Stimulated activated naive CD4-positive, alpha-beta T cell treated with Interleukin-2 at 50 U/mL for 16 hours (primary cell): ENCODE measurements at regions not wholly inside any gene's neighbourhood (a gene's known extent, or its start where the extent isn't known, plus 50 kb on each side); places are given as distances from the start of the nearest gene placed in this dataset.

Source experiments
- DNase-seq: peaks from one replicate; lab custom pipeline; 2025; lab: John Stamatoyannopoulos, UW

- no peak for DNase-seq
Observed at GRCh38 chr3:111352585-111352984, 189.4 kb upstream of the CD96 start.

DNA sequence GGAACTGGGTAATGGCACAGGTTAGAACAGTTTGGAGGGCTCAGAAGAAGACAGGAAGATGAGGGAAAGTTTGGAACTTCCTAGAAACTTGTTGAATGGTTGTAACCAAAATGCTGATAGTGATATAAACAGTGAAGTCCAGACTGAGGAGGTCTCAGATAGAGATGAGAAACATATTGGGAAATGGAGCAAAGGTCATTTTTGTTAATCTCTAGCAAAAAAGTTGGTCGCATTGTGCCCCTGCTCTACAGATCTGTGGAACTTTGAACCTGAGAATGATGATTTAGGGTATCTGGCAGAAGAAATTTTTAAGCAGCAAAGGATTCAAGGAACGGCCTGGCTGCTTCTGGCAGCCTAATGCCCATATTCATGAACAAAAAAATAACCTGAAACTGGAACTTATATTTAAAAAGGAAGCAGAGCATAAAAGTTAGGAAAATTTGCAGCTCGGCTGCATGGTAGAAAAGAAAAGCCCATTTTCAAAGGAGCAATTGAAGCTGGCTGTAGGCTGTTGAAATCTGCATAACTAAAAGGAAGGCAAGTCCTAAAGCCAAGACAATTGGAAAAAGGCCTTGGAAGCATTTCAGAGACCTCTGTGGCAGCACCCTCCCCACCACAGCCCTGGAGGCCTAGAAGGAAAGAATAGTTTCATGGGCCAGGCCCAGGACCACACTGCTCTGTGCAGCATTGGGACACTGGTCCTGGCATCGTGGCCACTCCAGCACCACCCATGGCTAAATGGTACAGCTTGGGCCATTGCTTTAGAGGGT lies 182.6 kb upstream of the CD96 start:
- DNase-seq, result no peak

DNA sequence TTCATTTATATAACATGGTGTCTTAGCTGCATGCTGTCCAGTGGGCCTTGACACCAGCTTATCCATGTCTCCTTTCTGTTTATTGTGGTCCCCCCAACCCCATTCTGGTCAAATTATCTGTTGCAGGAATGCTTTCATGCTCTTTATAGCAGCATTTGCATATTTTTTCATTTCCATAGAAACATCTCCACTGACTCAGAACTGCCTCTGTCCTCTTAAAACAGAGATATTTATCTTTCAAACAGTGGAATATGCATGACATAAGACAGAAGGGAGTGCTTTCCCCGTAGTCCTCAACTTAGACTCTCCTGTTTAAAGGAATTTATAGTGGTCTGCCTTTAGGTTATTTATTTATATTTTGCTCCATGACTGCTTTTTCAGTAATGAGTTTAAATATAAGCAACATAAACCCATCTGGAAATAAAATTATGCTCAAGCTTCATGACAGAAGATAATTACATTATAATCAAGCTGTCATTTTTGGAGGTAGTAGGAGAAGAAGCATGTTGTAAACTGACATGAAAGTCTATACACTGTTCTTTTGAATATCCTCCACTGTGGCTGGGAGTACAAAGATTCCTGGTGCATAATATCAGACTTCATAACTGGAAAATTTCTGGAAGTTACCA lies 179.5 kb upstream of the CD96 start:
- DNase-seq, result no peak

- DNase-seq, result no peak
Observed at GRCh38 chr3:111366515-111366914, 175.5 kb upstream of the CD96 start.

DNA sequence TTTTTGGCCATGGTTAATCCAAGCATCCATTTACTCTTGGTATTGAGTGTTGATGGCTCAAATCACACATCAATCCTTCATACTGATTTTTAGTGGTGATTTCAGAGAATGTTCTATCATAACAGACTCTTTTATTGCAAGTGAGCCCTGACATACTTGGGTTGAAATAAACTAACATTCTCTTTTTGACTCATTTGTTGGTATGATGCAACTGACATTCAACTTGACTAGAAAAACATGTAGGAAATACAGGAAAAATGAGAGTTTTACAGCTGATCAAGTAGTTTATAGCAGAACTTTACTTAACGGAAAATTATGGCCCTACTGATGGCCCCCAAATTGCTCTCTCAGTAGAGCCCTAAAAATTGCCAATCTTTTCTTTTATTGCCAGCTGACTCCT lies 173.9 kb upstream of the CD96 start:
- no peak for DNase-seq

GRCh38 chr3:111369958-111370357 lies 172.0 kb upstream of the CD96 start:
- DNase-seq, result no peak

GRCh38 chr3:111373239-111373638 lies 168.8 kb upstream of the CD96 start:
- DNase-seq, result no peak

- no peak for DNase-seq
Observed at GRCh38 chr3:111373861-111374260, 168.1 kb upstream of the CD96 start.

GRCh38 chr3:111385971-111386495 lies 156.0 kb upstream of the CD96 start:
- no peak for DNase-seq

DNA sequence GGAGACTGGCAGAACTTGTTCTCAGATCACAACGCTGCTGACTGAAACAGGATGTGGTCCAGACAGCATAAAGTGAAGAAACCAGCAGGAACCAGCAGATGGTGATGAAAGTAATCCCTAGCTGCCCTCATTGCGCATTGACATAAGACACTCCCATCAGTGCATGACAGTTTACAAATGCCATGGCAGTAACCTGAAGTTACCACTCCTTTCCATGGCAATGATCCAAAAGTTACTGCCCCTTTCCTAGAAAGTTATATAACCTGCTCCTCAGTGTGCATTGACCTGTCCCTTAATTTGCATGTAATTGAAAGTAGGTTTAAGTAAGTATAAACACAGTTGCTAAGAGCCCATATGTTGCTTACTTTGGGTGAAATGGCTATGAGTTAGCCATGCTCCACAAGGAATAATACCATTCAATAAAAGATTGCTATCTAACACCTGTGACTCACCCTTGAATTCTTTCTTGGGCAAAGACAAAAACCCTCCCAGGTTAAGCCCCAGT lies 149.1 kb upstream of the CD96 start:
- no peak for DNase-seq

DNA sequence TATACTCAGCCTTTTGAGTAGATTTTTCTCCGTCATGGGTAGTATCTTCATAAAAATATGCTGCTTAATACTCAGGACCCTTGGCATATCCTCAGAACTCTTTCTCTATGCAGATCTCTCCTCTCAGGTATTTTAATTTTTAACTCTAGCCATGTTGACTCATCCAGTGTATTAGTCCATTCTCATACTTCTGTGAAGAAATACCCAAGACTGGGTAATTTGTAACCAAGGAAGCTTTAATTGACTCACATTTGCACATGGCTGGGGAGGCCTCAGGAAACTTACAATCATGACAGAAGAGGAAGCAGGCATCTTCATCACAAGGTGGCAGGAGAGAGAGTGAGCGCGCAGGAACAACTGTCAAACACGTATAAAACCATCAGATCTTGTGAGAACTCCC lies 129.3 kb upstream of the CD96 start:
- no peak for DNase-seq

GRCh38 chr3:111414531-111414930 lies 127.5 kb upstream of the CD96 start:
- no peak for DNase-seq

DNA sequence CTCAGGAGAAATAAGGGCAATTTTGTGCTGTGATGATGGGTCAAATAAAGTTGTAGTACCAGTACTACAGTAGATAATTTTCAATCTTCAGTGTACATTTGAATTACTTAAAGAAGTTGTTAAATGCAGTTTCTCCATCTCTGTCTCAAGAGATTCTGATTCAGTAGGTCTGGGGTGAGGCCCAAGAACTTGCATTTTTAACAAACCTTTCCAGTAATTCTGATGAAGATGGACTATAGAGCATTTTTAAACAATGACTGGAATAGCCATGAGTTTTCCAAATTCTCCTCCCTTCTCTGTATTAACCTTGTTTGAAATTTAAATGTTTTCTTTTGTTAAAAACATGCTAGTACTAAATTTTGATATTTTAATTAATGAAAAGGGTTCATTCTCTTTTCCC lies 127.0 kb upstream of the CD96 start:
- no peak for DNase-seq

GRCh38 chr3:111418391-111418790 lies 123.6 kb upstream of the CD96 start:
- DNase-seq, result no peak

GRCh38 chr3:111428301-111428700 lies 113.7 kb upstream of the CD96 start:
- DNase-seq, result no peak

DNA sequence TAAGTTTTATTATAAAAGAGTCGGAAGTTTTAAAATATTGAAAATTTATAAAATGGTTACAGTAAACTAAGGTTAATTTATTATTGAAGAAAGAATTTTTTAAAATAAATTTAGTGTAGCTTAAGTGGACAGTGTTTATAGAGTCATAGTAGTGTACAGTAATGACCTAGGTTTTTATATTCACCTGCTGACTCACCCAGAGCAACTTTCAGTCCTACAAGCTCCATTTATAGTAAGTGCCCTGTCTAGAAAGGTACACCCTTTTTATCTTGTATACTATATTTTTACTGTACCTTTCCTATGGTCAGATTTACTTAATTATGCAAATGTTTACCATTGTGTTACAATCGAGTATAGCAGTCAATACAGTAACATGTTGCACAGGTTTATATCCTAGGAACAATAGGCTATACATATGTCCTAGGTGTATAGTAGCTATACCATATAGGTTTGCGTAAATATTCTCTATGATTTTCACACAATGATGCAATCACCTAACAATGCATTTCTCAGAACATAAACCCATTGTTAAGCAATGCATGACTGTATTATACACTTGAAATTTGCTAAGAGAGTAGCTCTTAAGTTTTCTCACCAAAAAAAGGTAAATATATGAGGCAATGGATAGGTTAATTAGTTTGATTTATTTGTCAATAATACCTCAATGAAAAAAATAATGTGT lies 106.9 kb upstream of the CD96 start:
- no peak for DNase-seq

GRCh38 chr3:111438283-111438682 lies 103.7 kb upstream of the CD96 start:
- no peak for DNase-seq

DNA sequence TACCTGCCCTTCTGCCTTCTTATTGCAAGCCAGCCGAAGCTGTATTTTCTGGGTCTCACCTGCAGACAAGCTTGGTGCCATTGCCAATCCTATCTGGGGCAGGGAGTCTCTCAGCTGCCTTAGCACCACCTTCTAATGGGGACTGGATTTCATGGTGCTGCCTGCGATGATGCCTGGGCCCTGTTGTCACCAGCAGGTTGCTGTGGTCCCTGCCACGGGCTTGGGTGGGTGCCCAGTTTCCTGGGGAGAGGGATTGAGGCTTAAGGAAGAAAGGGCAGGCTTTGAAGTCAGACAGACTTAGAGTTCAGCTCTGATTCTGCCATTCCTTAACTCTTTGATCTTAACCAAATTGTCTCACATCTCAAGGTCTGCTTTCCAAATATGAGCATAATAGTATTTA lies 87.4 kb upstream of the CD96 start:
- DNase-seq, result no peak

GRCh38 chr3:111465081-111465670 lies 76.8 kb upstream of the CD96 start:
- DNase-seq, result no peak

DNA sequence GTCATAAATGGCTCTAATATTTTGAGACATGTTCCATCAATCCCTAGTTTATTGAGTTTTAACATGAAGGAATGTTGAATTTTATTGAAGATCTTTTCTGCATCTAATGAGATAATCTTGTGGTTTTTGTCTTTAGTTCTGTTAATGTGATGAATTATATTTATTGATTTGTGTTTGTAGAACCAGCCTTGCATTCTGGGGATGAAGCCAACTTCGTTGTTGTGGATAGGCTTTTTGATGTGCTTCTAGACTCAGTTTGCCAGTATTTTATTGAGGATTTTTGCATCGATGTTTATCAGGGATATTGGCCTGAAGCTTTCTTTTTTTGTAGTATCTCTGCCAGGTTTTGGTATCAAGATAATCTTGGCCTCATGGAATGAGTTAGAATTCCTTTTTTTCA lies 72.0 kb upstream of the CD96 start:
- DNase-seq, result no peak

GRCh38 chr3:111471831-111472230 lies 70.2 kb upstream of the CD96 start:
- no peak for DNase-seq

DNA sequence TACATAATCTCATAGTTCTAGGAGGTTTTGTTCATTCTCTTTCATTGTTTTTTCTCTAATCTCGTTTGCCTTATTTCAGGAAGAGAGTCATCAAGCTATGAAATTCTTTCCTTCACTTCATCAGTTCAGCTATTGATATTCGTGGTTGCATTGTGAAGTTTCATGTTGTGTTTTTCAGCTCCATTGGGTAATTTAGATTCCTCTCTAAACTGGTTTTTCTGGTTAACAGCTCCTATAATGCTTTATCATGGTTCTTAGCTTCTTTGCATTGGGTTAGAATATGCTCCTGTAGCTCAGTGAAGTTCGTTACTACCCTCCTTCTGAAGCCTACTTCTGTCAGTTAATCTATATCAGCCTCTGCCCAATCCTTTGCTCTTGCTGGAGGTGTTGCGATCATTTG lies 69.4 kb upstream of the CD96 start:
- DNase-seq, result no peak

- DNase-seq, result no peak
Observed at GRCh38 chr3:111473550-111473949, 68.4 kb upstream of the CD96 start.
